Kidney epithelial cell (primary cell): ENCODE measurements at regions not wholly inside any gene's neighbourhood (a gene's known extent, or its start where the extent isn't known, plus 50 kb on each side); places are given as distances from the start of the nearest gene placed in this dataset.

ENCODE experiments used
- DNase-seq: peaks from one replicate; pipeline ENCODE4 v3.0.0-alpha.2; 2010; ENCODE audit warnings: low read depth
- H3K27me3 ChIP-seq: 2 replicates; pipeline ENCODE4 v1.6.0; 2011; ENCODE audit warnings: low read length; ENCODE audit not compliant: control insufficient read depth, insufficient read depth
- H3K36me3 ChIP-seq: 2 replicates; pipeline ENCODE4 v1.5.1; 2011; ENCODE audit warnings: low read length; ENCODE audit not compliant: control insufficient read depth, insufficient read depth
- H3K4me3 ChIP-seq: 2 replicates; pipeline ENCODE4 v1.5.1; 2011; ENCODE audit warnings: low read depth, mild to moderate bottlenecking, control low read depth, low read length
- CTCF ChIP-seq: IDR thresholded peaks from 2 replicates; pipeline ENCODE4 v1.5.1; 2011; ENCODE audit warnings: mild to moderate bottlenecking, moderate library complexity, low read length, control low read depth, inconsistent platforms; ENCODE audit not compliant: insufficient read depth, poor library complexity, severe bottlenecking

DNA sequence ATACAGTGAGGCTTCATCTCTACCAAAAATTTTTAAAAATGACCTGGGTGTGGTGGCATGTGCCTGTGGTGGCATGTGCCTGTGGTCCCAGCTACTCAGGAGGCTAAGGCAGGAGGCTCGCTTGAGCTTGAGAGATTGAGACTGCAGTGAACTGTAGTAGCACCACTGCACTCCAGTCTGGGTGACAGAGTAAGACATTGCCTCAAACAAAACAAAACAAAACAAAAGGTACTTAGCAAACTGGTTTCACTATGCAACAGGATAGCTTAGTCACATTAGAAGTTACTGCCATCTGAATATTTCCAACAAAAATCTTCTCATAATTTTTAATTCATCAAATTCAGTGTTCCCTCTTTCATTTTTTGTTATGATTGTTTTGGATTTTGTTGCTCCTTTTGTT is 137.9 kb downstream of the QRSL1 start:
- Histone ChIP-seq H3K36me3 (no peaks in the 10 kb centered on the region), H3K4me3 (no peak overlapping the region), H3K27me3 (no peaks in the 10 kb centered on the region)
- no peak for TF ChIP-seq CTCF
- DNase-seq: no peak

GRCh38 chr6:106766201-106766600 is 136.8 kb downstream of the QRSL1 start:
- H3K4me3 ChIP-seq: no peak overlapping the region
- no peak for DNase-seq
- TF ChIP-seq CTCF: no peak
- no peaks in the 10 kb centered on the region for H3K27me3 ChIP-seq
- H3K36me3 ChIP-seq: no peaks in the 10 kb centered on the region

DNA sequence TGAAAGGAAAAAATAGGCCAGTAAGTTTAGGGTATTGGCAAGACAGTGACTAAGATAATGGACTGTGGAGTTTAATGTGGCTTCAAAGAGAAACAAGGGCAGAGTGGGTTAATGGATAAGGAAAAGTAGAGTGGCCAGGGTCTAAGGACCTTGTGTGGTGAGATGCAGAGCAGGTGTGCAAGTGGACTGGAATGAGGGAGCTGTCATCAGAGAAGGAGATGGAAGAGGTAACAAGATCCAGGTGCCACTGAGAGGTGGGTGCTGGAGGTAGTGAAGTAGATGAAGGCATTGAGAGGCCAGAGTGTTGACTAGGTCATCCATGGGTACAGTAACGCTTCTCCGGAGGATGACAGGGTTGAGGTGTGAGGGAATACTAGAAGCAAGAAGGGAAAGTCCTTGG is 136.1 kb downstream of the QRSL1 start:
- H3K27me3 ChIP-seq: no peaks in the 10 kb centered on the region
- TF ChIP-seq CTCF: no peak
- H3K4me3 ChIP-seq: no peak overlapping the region
- no peak for DNase-seq
- no peaks in the 10 kb centered on the region for H3K36me3 ChIP-seq

DNA sequence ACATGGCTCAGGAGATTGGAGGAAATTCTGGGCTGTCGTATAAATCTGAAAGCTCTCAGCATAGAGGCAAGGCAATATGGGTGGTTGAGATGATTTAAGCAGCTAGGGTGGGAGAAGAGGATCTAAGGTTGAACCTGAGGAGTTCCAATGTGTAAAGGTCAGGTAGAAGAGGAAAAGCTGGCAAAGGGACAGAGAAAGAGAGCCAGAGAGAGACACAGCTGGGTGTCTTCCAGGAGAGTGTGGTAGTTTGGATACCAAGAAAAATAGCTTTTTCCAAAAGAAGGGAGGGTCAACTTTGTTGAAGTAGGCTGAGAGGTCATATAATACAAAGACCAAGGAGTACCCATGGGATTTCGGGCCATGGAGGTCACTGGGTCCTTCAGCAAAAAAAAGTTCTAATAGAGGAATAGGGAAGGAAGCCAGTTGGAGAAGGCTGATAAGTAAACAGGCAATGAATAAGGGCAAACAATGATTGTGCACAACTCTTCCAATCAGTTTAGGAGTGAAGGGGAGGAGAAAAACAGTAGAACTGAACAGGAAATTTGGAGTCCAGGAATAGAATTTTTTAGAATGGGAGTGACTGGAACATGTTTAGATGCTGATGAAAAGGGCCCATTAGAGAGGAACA is 135.1 kb downstream of the QRSL1 start:
- Histone ChIP-seq H3K4me3 (no peak overlapping the region), H3K27me3 (no peaks in the 10 kb centered on the region), H3K36me3 (no peaks in the 10 kb centered on the region)
- TF ChIP-seq CTCF: no peak
- no peak for DNase-seq

- no peaks in the 10 kb centered on the region for H3K27me3 ChIP-seq
- DNase-seq: no peak
- no peak for TF ChIP-seq CTCF
- H3K36me3 ChIP-seq: no peaks in the 10 kb centered on the region
- H3K4me3 ChIP-seq: no peak overlapping the region
These were observed 134.0 kb downstream of the QRSL1 start for GRCh38 chr6:106763361-106763760.

DNA sequence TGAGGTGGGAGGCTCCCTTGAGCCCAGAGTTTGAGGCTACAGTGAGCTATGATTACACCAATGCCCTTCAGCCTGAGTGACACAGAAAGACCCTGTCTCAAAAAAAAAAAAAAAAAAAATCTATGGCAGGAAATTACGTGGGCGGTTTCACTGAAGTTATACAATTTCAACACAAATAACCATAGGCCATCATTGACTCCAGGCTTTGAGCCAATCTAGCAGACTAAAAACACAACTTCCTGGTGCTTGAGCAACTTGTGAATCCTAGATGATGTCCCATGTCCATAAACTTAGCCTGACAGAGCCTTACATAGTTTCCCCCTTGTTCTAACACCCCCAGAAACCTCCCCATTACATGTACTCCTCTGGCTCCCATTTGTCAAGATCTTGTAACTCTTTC is 131.8 kb downstream of the QRSL1 start:
- H3K36me3 ChIP-seq: no peaks in the 10 kb centered on the region
- H3K27me3 ChIP-seq: no peaks in the 10 kb centered on the region
- H3K4me3 ChIP-seq: no peak overlapping the region
- no peak for TF ChIP-seq CTCF
- no peak for DNase-seq
